HG03196 (cell line): ENCODE measurements at regions not wholly inside any gene's neighbourhood (a gene's known extent, or its start where the extent isn't known, plus 50 kb on each side); places are given as distances from the start of the nearest gene placed in this dataset.

Experiments used
- ATAC-seq: cut with Tn5 transposase; IDR thresholded peaks from one replicate; pipeline ENCODE4 v1.9.1; 2021; ENCODE audit not compliant: unreplicated experiment

DNA sequence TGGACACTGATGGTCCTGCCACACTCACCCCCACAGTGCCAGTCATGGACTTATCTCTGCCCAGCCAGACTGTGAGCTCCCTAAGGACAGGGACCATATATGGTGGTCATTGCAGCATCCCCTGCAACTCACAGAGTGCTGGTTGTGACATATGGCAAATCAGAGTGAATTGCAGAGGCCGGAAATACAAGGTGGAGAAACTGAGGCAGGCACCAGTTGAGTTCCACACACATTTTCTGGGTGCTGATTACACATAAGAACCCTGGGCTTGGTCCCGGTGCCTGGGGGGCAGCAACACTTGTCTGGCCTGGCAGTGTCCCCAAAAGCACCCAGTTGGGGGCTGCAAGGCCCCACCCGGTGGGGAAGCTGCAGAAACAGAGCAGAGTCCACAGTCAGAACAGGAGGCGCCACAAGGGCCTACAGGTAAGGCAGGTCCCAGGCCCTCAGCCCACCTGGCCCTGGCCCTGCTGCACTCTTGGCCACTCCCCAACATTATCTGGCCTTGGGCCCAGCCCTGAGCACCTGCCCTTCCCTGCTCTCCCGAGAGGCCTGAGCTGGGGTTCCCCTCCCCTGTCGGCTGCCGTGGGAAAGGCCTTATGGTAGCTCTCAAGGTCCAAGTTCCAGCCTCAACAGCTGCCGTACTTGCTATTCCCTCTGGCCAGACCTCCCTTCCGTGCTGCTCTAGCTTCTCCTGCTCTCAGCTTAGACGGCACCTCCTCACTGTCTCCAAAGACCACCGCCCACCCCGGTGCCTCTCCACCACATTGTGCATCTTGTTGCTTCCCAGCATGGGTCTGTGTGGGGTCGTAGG lies 140.8 kb upstream of the PTPN1 start:
- no peak for ATAC-seq

DNA sequence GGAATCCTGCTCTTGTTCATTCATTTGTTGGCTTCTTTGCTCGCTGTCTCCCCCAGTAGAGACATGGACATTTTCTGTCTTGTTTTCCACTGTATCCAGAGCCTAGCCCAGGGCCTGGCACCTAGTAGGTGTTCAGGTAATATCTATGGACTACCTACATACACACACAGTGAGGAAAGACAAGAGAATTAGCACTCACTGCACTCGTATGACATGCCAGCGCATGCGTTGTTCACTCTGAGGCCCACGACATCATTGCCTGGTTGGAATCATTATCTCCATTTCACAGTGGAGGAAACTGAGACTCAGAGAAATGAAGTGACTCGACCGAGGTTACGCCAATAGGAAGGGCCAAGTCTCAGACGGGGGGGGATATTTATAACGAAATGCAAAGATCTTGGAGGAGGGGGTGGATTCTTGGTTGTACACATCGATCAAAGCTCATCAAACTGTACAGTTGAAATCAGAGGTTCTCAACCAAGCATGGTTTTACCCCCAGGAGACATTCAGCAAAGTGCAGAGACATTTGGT lies 140.1 kb upstream of the PTPN1 start:
- no peak for ATAC-seq

DNA sequence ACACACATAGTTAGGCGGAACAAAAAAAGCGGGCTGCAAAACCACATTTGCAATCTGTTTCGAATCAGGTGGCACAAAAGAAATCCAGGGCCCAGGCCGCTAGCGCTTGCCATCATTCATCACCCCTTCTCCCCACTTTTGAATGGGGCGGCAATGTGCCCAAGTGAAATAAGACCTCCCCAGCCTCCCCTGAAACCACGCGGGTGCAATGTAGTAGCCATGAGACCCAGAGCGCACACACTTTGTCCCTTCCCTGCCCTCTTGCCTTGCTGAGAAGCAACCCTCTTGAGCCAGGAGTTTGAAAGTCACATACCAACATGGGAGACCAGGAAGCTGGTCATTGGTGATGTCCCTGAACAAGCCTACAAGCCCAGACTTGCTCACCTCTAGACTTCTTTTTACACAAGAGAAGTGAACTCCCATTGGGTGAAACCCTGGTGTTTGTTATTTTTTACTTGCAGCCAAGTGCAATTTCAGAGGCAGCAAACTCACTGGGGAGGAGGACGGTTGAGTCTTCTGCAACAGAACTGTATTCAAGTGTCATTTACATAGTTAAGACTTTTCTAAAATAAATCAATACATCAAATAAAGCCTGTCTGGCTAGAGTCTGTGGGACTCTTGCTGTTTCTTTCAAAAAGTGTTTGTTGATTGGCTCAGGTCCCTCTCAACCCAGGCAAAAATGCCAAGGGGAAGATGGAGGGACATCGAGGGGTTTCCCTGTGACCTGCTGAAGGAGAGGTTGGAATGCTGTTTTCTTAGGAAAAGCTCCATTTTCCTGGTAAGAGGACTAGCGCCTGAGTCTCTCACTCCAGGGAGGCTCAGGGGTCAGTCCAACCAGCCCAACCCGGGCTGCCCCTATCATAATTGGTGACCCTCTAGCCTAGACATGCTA lies 138.1 kb upstream of the PTPN1 start:
- ATAC-seq = no peak

DNA sequence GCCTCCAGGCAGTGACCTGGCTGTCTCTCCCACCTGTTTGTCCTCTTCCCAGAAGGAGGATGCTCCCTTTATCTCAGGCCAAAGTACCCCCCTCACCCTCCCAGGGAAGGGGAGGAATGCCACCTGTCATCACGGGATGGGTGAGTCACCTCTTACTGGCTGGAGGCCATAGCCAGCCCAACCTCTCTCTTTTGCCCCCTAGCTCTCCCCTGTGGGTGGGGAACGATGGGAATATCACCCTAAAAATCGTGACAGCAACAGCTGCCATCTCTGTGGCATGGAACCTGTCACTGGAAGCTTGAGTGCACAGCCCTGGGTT lies 137.5 kb upstream of the PTPN1 start:
- no peak for ATAC-seq

DNA sequence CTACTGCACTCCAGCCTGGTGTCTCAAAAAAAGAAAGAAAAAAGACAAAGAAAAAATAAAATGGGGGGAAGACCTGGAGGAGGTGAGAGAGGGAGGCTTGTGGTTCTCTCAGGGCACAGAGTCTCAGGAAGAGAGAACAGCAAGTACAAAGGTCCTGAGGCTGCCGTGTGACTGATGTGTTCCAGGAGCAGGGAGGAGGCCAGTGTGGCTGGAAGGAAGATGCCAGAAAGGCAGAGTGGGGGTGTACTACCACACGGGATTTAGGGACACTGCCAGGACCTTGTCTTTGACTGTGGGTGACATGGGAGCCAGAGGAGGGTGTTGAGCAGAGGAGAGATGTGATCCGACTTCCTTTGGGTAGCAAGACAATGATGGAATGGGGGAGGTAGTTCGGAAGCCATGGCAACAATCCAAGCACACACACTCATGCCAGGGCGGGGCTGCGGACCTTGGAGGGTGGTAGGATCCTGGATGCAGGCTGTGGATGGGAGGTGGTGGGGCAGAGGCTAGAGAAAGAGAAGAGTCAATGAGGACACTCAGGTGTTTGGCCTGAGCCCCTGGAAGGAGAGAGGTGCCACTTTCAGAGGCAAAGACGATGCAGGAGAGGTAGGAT lies 136.4 kb upstream of the PTPN1 start:
- ATAC-seq = no peak

DNA sequence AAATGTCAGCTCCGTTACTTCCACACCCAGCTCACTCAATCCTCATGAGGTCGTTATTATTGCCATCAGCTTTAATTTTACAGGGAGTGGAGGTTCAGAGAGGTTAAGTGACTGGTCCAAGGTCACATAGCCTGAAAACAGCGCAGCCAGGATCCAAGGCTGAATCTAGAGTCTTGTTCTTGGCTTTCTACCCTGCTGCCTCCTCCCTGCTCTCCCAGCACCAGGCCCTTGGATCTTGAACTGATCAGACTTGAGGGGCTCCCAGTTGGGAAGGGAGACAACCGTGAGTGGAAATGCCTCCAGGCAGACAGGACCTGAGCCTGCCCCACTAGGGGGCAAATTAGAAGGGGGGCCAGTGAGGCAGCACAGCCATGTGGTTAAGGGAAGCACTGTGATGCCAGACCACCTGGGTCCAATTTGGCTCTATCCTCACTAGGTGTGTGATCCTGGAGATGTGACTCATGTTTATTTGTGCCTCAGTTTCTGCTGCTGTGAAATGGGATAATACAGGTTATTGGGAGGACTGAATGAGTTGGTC lies 135.6 kb upstream of the PTPN1 start:
- ATAC-seq = no peak

DNA sequence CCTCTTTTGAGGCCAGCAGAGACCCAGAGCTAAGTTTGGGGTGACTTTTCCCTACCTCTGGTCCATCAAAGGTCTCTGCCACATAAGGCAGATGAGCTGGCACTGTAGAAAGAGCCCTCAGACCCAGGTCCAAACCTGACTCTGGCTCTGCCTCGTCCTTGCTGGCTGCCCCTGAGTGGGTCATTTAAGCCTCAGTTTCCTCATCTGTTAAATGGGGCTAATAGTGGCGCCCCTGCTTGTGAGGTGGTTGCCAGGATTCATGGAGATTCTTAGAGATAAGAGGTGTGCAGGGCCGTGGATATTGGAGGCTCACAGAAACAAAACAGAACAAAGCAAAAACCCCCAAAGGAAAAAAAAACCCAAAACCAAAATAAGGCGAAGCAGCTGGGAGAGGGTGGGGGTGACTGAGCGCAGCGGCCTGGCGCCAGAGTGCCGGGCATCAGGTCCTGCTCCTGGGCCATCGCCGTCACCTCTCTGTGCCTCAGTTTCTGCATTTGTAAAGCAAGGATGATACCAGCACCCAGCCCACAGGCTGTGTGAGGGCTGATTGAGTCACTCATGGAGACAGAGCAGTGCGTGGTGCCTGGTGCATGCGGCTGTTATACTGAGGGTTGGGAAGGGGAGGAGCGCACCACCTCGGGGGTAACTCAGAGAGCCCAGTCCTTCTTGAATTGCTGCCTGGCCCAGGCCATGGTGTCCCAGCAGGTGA lies 133.8 kb upstream of the PTPN1 start:
- ATAC-seq = no peak

DNA sequence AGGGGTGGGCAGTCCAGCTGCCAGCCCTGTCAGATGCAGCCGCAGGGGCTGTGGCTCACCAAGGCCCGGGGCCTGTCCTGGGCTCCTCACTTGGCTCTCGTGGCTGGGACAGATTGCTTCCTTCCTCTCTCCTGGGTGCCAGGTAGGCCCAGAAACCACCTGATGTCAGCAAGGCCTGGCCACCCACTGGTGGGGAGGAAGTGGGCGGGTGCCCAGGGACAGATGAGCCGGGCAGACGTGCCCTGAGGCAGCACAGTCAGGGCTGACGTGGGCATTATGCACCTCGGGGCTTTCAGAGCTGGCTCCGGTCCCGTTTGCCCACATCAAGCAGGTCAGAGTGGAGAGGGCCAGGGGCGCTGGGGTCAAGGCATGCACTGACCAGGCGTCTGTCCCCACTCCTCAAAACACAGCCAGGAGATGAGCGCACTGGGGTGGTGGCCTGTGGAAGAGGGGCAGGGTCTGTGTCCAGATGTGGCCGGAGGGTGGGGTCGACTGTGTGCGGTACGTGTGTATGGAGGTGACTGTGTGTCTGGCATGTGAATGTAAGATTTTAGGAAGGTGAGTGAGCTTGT lies 133.2 kb upstream of the PTPN1 start:
- ATAC-seq = no peak

DNA sequence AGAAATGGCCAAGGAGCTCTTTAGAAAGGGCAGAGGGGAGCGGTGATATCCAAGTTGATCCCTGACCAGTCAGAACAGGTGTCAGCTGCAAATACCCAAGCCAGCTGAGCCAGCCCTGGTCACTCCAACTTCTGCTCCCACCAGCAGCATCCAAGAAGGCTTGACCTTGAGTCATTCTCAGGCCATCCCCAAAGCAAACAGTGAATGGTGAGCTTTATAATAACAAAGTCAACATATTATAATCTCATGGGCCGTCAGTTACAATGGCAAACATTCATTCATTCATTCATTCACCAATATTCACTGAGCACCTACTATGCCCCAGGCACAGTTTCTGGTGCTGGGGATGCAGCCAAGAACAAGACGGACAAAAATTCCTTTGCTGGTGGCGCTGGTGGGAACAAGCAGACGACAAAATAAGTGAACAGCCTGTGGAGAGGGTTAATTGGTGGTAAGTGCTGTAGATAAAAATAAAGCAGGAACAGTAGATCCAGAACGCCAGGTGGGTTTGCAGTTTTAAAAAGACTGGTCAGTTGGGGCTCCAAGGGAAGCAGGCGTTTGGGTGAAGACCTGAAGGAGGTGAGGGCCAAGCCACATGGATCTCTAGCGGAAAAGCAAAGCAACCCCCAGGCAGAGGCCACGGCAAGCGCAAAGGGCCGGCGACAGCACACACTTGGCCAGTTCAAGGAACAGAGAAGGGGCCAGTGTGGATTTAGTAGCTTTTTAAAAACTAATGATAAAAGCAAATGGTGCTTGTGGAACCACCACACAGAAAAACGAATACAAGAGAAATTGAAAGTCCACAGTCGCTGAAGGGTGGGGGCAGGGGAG lies 131.8 kb upstream of the PTPN1 start:
- ATAC-seq = no peak

DNA sequence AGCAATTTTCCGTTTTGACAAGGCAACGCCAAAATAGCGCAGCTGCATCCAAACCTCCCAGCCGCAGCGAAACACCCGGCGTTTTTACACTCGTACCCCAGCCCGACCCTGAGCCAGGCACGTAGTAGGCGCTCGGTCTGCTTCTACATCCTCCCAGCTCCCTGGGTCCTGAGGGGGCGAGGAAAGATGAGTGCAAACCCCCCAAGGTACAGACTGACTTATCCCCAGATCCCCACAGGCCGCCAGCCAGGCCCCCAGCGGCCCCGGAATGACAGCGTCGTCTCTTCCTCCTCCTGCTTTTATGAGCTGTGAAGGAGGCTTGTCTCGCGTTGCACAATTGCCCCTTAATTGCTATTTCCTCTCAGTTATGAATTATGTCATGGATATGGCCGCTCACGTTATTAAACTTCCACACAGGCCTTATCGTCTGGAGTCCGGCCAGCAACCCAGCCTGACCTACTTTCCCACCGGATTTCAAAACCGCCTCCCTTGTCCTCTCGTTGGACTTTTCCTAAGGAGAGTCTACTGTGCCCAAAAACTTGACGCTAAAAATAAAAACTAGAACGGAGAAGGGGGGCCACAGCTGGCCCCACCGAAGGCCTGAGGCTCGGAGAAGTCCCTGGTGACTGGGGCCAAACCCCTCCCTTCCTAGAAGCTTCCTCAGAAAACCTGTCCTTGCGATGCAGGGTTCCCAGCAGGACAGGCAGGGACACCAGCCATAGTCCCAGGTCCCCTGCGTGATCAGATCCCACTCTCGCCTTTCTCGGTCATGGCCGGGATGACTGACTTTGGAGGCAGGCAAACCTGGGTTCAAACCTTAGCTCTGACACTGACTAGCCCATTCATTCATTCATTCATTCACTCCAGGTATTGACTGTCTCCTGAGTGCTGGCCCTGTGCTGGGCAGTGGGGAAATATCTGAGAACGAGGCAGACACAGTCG lies 130.9 kb upstream of the PTPN1 start:
- no peak for ATAC-seq

DNA sequence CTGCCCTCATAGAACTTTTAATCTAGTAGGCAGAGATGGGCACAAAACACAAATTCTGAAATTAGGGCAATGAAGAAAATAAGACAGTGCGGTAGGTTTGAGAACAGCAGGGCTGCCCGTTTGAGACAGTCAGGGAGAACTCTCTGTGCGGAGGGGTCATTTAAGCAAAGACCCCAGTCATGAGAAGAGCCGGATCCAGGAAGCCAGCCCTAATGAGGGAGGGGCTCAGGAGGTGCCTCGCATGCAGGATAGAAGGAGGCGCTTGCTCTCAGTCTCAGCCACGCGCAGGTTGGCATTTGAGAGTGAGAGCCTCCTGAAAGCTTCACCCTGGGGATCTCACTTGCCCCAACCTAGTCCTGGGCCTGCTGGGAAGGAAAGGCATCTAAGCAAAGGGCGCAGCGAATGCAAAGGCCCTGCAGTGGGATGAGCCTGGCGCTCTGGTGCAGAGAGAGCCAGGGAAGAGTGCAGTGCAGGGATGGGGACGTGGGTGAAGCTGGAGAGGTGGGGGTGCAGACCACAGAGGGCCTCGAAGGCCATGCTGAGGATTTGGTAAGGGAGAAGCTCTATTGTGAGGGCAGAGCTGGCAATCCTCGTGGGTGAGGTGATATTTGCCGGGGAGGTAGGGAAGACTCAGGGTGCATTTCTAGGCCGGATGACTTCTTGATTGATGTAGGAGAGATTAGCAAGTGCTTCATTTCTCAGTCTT lies 130.0 kb upstream of the PTPN1 start:
- no peak for ATAC-seq

DNA sequence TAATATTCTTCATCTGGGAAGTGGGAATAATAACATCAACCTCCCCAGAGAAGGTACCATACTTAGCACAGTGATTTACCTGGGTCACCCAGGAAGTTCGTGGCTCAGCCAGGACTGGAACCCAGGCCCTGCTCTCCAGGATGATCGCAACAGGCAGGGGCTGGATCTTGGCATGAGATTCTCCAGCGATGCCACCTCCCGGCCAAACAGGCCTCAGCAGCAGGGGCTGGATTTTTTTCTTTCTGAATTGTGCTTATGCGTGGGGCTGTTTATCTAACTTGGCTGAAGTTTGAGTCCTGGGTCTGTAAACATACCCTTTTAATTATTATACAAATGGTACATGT lies 129.5 kb upstream of the PTPN1 start:
- ATAC-seq = no peak

DNA sequence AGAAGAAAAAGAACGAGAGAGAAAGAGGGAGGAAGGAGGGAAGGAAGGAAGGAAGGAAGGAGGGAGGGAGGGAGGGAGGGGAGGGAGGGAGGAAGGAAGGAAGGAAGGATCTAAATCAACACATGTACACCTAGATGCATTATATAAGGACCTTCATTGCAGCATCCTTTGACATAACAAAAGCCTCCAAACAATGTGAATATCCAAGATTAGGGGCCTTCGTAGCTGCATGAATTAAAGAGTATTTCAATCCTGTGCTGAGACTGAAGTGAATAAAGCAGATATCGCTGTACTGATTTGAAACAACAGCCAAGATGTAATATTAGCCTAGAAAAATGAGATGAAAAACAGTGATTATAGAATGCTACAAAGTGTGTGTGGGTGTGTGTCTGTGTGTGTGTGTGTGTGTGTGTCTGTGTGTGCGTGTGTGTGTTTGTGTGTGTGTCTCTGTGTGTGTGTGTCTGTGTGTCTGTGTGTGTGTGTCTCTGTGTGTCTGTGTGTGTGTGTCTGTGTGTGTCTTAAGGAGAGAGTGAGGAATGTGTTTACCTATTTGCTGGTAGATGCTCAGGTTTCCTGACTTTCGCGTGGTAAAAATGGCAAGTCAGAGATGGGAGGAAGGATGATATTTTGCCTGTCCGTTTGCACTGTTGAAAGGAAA lies 129.0 kb upstream of the PTPN1 start:
- ATAC-seq = no peak

DNA sequence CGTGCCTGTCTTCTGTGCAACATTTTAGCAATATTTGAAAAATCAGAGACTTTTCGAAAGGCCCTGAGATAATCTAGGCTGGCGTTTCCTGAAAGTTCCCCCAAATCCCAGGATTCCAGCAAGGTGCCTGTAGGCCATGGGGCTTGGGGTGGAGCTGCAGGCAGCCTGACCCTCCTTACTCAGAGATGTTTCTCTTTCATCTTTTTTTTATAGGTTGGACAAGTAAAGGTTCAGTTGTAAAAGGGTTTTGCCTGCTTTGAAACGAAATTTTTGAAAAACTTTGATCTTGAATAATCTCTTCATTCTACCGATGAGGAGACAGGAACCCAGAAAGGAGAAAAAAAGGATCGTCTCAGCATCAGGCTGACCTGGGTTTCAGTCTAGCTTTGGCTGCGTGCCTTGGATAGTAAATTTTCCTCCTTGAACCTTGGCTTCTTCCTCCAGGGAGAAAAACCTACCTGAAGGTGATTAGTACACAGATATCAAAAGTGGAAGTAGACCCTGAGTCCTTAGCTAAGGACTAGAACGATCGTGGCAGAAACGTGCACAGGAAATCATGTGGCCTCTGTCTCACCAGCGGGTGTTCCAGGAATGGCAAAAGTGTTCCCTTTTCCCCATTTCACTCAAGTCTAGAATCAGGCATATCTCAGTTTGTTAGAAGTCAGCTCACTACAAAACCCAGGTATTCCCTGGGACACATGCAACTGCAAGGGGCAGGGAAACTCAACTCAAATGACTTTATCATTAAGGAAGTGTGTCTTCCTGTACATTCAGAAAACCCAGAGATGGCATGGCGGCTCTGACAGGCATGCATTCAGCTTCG lies 128.2 kb upstream of the PTPN1 start:
- ATAC-seq = no peak

DNA sequence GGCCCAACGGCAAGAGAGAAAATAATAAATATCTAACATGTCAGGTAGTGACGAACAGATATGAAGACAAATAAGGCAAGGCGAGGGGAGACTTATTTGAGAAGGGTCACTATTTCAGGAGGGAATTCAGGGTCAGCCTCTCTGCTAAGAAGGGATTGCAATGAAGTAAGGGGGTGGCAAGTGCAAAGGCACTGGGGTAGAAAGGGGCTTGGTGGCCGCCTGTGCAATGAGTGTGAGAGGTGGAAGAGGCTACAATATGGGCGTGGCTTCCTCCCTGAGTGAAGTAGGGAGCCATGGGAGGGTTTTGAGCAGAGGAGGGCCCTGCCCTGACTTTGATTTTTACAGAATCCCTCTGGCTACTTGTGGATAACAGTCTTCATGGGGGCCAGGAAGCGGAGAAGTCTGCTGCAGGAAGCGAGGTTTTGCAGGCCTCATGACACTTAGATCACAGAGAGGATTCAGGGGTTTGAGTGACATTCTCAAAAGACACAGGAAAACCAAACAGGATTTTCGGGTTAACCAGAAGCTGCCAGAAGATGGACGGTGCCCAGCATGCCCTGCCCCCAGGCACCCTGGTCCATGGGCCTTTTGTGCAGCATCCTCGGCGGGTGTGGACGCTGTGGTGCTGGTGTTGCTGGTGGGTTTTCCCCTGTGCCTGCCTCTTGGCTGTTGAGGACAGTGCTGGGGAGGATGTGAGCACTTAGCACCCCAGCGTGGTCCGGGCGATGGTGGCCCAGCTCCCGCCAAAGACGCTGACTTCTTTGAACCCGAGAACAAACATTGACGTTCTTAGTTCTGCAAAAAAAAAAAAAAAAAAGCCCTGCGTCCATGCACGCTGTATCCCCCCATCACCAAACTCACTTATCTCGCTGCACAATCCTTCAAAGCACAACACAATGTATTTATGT lies 124.2 kb upstream of the PTPN1 start:
- ATAC-seq = no peak

DNA sequence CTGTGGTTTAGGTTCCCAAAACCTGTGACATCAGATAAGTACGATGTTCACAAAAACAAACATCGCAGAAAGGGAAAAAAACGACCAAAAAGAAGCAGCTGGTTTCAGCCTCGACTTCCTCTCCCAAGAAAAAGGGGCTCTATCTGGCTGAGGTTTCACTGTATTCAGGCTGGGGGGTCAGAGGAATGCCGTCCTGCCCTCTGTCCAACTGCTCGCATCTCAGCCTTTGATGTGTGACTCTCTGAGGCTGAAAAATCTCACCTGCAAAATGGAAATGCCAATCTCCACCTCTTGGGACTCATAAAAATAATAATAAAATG lies 123.6 kb upstream of the PTPN1 start:
- ATAC-seq = no peak
